Activated B cell treated with CpG ODN at 0.5 μM for 24 hours (primary cell): ENCODE measurements at regions not wholly inside any gene's neighbourhood (a gene's known extent, or its start where the extent isn't known, plus 50 kb on each side); places are given as distances from the start of the nearest gene placed in this dataset.

ENCODE experiments used
- ATAC-seq: fragments of 200-7000 bp; cut with Tn5 transposase; one replicate; pipeline ENCODE4 v1.10.0; 2021; ENCODE audit warnings: low read depth, mild to moderate bottlenecking, moderate library complexity
- CTCF ChIA-PET: fragments of 350-600 bp; sonication (Branson Sonifier 250); formaldehyde crosslinking; loops from one replicate; lab custom pipeline; 2021; ENCODE audit warnings: antibody characterized with exemption; lab: Charles Lee
- POLR2A ChIA-PET: fragments of 350-600 bp; sonication (Branson Sonifier 250); formaldehyde crosslinking; loops from one replicate; lab custom pipeline; 2021; ENCODE audit warnings: antibody characterized with exemption; lab: Charles Lee
- DNase-seq: peaks from one replicate; pipeline ENCODE4 v3.0.0; 2022
- H3K27ac Mint-ChIP-seq: one replicate; pipeline ENCODE4 v1.8.0; 2020; ENCODE audit warnings: mixed read lengths
- H3K27me3 Mint-ChIP-seq: one replicate; pipeline ENCODE4 v1.8.0; 2021; ENCODE audit warnings: mixed read lengths
- H3K36me3 Mint-ChIP-seq: one replicate; pipeline ENCODE4 v1.8.0; 2021; ENCODE audit warnings: low read depth, mixed read lengths
- H3K4me1 Mint-ChIP-seq: one replicate; pipeline ENCODE4 v1.8.0; 2021; ENCODE audit warnings: mixed read lengths
- H3K4me3 Mint-ChIP-seq: one replicate; pipeline ENCODE4 v1.8.0; 2020; ENCODE audit warnings: mild to moderate bottlenecking, mixed read lengths
- H3K9me3 Mint-ChIP-seq: one replicate; pipeline ENCODE4 v1.8.0; 2020; ENCODE audit warnings: mixed read lengths
- CTCF ChIP-seq: fragments of 200-600 bp; IDR thresholded peaks from one replicate; pipeline ENCODE4 v1.8.0; 2022; ENCODE audit warnings: antibody characterized with exemption, mild to moderate bottlenecking
- intact Hi-C: fragments of 100-400 bp; cut with micrococcal nuclease; formaldehyde crosslinking; loops from one replicate; pipeline ENCODE4 v1.15.1; 2024

- intact Hi-C loops: no loop called here
- ATAC-seq: no peak
- no peak for DNase-seq
- CTCF ChIA-PET: no interaction called here
- Mint-ChIP-seq H3K4me1 (no peaks in the 10 kb centered on the region), H3K27me3 (no peaks in the 10 kb centered on the region), H3K9me3 (no peaks in the 10 kb centered on the region), H3K27ac (no peak overlapping the region), H3K4me3 (no peak overlapping the region), H3K36me3 (no peaks in the 10 kb centered on the region)
- POLR2A ChIA-PET: no interaction called here
- no peak for TF ChIP-seq CTCF
Measured at GRCh38 chr5:57915536-57915935, 432.9 kb upstream of the ACTBL2 start.

- no peaks in the 10 kb centered on the region for H3K9me3 Mint-ChIP-seq
- ChIA-PET POLR2A (no interaction called here), CTCF (no interaction called here)
- no peak for TF ChIP-seq CTCF
- no peaks in the 10 kb centered on the region for H3K27me3 Mint-ChIP-seq
- no peaks in the 10 kb centered on the region for H3K36me3 Mint-ChIP-seq
- H3K27ac Mint-ChIP-seq: no peak overlapping the region
- ATAC-seq: no peak
- intact Hi-C loops: no loop called here
- H3K4me1 Mint-ChIP-seq: no peaks in the 10 kb centered on the region
- H3K4me3 Mint-ChIP-seq: no peak overlapping the region
- no peak for DNase-seq
Measured at GRCh38 chr5:57911438-57911837, 428.8 kb upstream of the ACTBL2 start.

- TF ChIP-seq CTCF: no peak
- H3K27me3 Mint-ChIP-seq: no peaks in the 10 kb centered on the region
- H3K36me3 Mint-ChIP-seq: no peaks in the 10 kb centered on the region
- CTCF ChIA-PET: no interaction called here
- no peak overlapping the region for H3K27ac Mint-ChIP-seq
- no peak for ATAC-seq
- DNase-seq: no peak
- no peaks in the 10 kb centered on the region for H3K9me3 Mint-ChIP-seq
- POLR2A ChIA-PET: no interaction called here
- no peak overlapping the region for H3K4me3 Mint-ChIP-seq
- intact Hi-C loops: no loop called here
- H3K4me1 Mint-ChIP-seq: no peaks in the 10 kb centered on the region
Measured at GRCh38 chr5:57906671-57907070, 424.1 kb upstream of the ACTBL2 start.

- Mint-ChIP-seq H3K4me3 (no peak overlapping the region), H3K27me3 (no peaks in the 10 kb centered on the region), H3K9me3 (no peaks in the 10 kb centered on the region), H3K27ac (no peak overlapping the region), H3K36me3 (no peaks in the 10 kb centered on the region), H3K4me1 (no peaks in the 10 kb centered on the region)
- no peak for TF ChIP-seq CTCF
- intact Hi-C loops: no loop called here
- CTCF ChIA-PET: no interaction called here
- POLR2A ChIA-PET: no interaction called here
- DNase-seq (no peak), ATAC-seq (no peak)
Measured at GRCh38 chr5:57903458-57903857, 420.8 kb upstream of the ACTBL2 start.

GRCh38 chr5:57902095-57902494, 419.5 kb upstream of the ACTBL2 start:
- Mint-ChIP-seq H3K4me1 (no peaks in the 10 kb centered on the region), H3K4me3 (no peak overlapping the region), H3K36me3 (no peaks in the 10 kb centered on the region), H3K27me3 (no peaks in the 10 kb centered on the region), H3K27ac (no peak overlapping the region), H3K9me3 (no peaks in the 10 kb centered on the region)
- ChIA-PET POLR2A (no interaction called here), CTCF (no interaction called here)
- no peak for TF ChIP-seq CTCF
- no peak for DNase-seq
- no peak for ATAC-seq
- intact Hi-C loops: no loop called here
